HK-2 (cell line): ENCODE measurements at regions not wholly inside any gene's neighbourhood (a gene's known extent, or its start where the extent isn't known, plus 50 kb on each side); places are given as distances from the start of the nearest gene placed in this dataset.
"Not testable (repeated sequence)": the region's sequence is repeated elsewhere in the genome, so short reads cannot be mapped to it uniquely, and the experiment has no call there.

Experiments used
- DNase-seq: peaks from one replicate; pipeline ENCODE4 v3.0.0-alpha.2; 2018; ENCODE audit not compliant: unreplicated experiment

GRCh38 chr5:72588640-72589039 lies 81.4 kb upstream of the ZNF366 start:
- DNase-seq: no peak

- no peak for DNase-seq
Measured at GRCh38 chr5:72587661-72588308, 80.6 kb upstream of the ZNF366 start.

GRCh38 chr5:72586788-72587530 lies 79.7 kb upstream of the ZNF366 start:
- no peak for DNase-seq

- no peak for DNase-seq
Measured at GRCh38 chr5:72584466-72584865, 77.3 kb upstream of the ZNF366 start.

GRCh38 chr5:72579290-72579689 lies 72.1 kb upstream of the ZNF366 start:
- not testable (repeated sequence) for DNase-seq

- DNase-seq: no peak
Measured at GRCh38 chr5:72572236-72572765, 65.1 kb upstream of the ZNF366 start.

- DNase-seq: no peak
Measured at GRCh38 chr5:72569408-72569944, 62.3 kb upstream of the ZNF366 start.

- DNase-seq: no peak
Measured at GRCh38 chr5:72566746-72567145, 59.5 kb upstream of the ZNF366 start.

- no peak for DNase-seq
Measured at GRCh38 chr5:72565513-72566289, 58.5 kb upstream of the ZNF366 start.

GRCh38 chr5:72562717-72563116 lies 55.5 kb upstream of the ZNF366 start:
- no peak for DNase-seq

GRCh38 chr5:72561148-72561972 lies 54.1 kb upstream of the ZNF366 start:
- DNase-seq: no peak

- no peak for DNase-seq
Measured at GRCh38 chr5:72559866-72560766, 52.9 kb upstream of the ZNF366 start.

GRCh38 chr5:72558383-72558782 lies 51.2 kb upstream of the ZNF366 start:
- DNase-seq: no peak

- no peak for DNase-seq
Measured at GRCh38 chr5:72558046-72558336, 50.8 kb upstream of the ZNF366 start.

GRCh38 chr5:72557167-72558045 lies 50.2 kb upstream of the ZNF366 start:
- no peak for DNase-seq
